Colonic mucosa (tissue), 4 donors: ENCODE measurements at regions not wholly inside any gene's neighbourhood (a gene's known extent, or its start where the extent isn't known, plus 50 kb on each side); places are given as distances from the start of the nearest gene placed in this dataset.

ENCODE experiments used
- DNase-seq: peaks from one replicate; pipeline ENCODE4 v3.0.0-alpha.2; 2020
- H3K27ac ChIP-seq: fragments of 200-600 bp; one replicate; pipeline ENCODE4 v1.8.0; 2021
- H3K27me3 ChIP-seq: fragments of 200-600 bp; one replicate; pipeline ENCODE4 v1.8.0; 2021
- H3K36me3 ChIP-seq: fragments of 200-600 bp; one replicate; pipeline ENCODE4 v1.8.0; 2021
- H3K4me1 ChIP-seq: fragments of 200-600 bp; one replicate; pipeline ENCODE4 v1.8.0; 2021; ENCODE audit warnings: mild to moderate bottlenecking
- H3K4me3 ChIP-seq: fragments of 200-600 bp; one replicate; pipeline ENCODE4 v1.8.0; 2021
- H3K9ac ChIP-seq, 2 donors: one replicate each; pipeline ENCODE4 v1.7.0; 2013; ENCODE audit warnings: control low read depth in 2 of 2, low read depth in 2 of 2, low read length in 2 of 2
- H3K9me3 ChIP-seq: fragments of 200-600 bp; one replicate; pipeline ENCODE4 v1.8.0; 2021
- intact Hi-C: fragments of 100-400 bp; cut with DNase I; formaldehyde crosslinking; loops from one replicate; pipeline ENCODE4 v1.14.1; 2022
- TF ChIP-seq, protein P1 (sequence below): fragments of 200-600 bp; IDR thresholded peaks from one replicate; pipeline ENCODE4 v1.8.0; 2022; ENCODE audit warnings: antibody characterized with exemption, mild to moderate bottlenecking
- donor health status: healthy.
- donor health status: DM: no; HTN: no; CAD: no.
- donor health status: DM: no; HTN: no; CAD: no.

DNA sequence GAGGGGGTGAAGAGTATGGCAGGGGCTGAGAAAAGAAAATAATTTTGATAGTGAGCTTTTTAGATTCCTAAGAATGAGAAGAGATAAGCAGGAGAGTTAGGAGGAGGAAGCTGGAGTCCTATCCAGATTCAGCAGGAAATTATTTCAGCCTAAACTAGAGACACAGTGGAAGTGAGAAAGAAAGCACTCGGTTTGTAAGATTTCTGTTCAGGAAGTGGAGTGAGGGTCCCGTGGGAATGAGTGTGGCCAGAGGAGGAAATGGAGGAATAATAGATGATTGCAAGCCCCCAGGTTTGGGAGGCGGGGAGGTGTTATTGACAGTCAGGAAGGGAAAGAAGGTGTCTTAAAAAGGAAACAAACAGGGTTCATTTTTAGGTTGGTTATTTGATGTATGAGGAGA is 84.8 kb upstream of the NRP1 start:
- H3K4me1 ChIP-seq = no peaks in the 10 kb centered on the region
- intact Hi-C loops = no loop called here
- TF ChIP-seq, protein P1, sequence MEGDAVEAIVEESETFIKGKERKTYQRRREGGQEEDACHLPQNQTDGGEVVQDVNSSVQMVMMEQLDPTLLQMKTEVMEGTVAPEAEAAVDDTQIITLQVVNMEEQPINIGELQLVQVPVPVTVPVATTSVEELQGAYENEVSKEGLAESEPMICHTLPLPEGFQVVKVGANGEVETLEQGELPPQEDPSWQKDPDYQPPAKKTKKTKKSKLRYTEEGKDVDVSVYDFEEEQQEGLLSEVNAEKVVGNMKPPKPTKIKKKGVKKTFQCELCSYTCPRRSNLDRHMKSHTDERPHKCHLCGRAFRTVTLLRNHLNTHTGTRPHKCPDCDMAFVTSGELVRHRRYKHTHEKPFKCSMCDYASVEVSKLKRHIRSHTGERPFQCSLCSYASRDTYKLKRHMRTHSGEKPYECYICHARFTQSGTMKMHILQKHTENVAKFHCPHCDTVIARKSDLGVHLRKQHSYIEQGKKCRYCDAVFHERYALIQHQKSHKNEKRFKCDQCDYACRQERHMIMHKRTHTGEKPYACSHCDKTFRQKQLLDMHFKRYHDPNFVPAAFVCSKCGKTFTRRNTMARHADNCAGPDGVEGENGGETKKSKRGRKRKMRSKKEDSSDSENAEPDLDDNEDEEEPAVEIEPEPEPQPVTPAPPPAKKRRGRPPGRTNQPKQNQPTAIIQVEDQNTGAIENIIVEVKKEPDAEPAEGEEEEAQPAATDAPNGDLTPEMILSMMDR = no peak
- H3K36me3 ChIP-seq = no peaks in the 10 kb centered on the region
- no peak overlapping the region for H3K9ac ChIP-seq
- no peak overlapping the region for H3K27ac ChIP-seq
- H3K27me3 ChIP-seq = no peaks in the 10 kb centered on the region
- H3K9me3 ChIP-seq = no peaks in the 10 kb centered on the region
- no peak overlapping the region for H3K4me3 ChIP-seq
- no peak for DNase-seq

DNA sequence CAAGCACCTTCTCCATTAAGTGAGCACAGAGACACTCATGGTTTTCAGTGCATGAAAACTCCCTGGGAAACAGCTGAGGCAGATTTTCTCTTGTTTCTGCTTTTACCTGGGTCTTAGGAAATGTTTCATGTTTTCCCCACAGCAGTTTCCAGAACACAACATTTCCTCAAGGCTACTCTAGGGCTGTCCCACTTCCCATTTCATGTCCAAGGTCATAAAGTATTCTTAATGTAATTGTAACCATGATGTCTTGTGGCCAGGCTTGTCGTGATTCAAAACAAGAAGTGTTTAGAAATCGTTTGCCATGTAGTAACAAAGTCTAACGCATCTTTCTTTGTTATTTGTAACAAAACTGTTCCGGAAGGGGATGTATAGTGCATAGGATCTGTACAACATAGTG is 83.8 kb upstream of the NRP1 start:
- Histone ChIP-seq H3K9me3 (no peaks in the 10 kb centered on the region), H3K27ac (no peak overlapping the region), H3K27me3 (no peaks in the 10 kb centered on the region), H3K9ac (no peak overlapping the region), H3K4me1 (no peaks in the 10 kb centered on the region), H3K4me3 (no peak overlapping the region), H3K36me3 (no peaks in the 10 kb centered on the region)
- TF ChIP-seq, protein P1 = no peak
- intact Hi-C loops = no loop called here
- DNase-seq = no peak

DNA sequence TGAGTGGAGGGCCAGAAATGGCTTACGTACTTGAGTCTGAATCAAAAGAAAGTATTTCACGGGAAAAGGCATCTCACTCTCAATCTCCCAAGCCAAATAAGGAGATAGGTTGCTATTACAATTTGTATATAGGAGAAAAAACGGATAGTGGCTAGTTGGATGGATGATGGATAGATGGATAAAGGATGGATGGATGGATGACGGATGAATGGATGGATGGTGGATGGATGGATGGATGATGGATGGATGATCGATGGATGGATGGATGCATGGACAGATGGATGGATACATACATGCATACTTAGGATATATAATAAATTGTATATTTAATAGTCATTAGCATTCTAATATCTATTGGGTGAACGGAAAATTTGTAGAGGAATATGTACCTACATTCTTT is 82.2 kb upstream of the NRP1 start:
- Histone ChIP-seq H3K27me3 (no peaks in the 10 kb centered on the region), H3K4me3 (no peak overlapping the region), H3K4me1 (no peaks in the 10 kb centered on the region), H3K9me3 (no peaks in the 10 kb centered on the region), H3K36me3 (no peaks in the 10 kb centered on the region), H3K9ac (no peak overlapping the region), H3K27ac (no peak overlapping the region)
- DNase-seq = no peak
- intact Hi-C loops = no loop called here
- TF ChIP-seq, protein P1 = no peak

DNA sequence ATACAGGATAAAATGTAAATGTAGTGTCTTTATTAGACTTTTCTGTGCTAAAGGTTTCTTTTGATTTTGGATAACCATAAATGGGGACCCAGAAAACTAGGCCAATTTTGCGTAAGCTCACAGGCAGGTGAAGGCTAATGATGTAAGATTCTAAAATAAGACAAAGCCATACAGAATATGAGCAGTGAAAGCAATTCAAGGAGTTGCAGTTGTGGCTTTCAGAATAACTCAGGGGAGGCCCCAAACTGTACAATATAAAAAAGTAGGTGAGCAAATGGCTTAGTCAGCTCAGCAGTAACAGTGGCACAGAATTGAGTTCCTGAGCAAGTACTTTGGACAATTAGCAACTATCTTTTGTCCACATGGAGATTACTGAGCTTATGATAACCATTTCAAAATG is 81.7 kb upstream of the NRP1 start:
- Histone ChIP-seq H3K9me3 (no peaks in the 10 kb centered on the region), H3K27me3 (no peaks in the 10 kb centered on the region), H3K4me3 (no peak overlapping the region), H3K4me1 (no peaks in the 10 kb centered on the region), H3K9ac (no peak overlapping the region), H3K27ac (no peak overlapping the region), H3K36me3 (no peaks in the 10 kb centered on the region)
- intact Hi-C loops = no loop called here
- DNase-seq = no peak
- TF ChIP-seq, protein P1 = no peak

DNA sequence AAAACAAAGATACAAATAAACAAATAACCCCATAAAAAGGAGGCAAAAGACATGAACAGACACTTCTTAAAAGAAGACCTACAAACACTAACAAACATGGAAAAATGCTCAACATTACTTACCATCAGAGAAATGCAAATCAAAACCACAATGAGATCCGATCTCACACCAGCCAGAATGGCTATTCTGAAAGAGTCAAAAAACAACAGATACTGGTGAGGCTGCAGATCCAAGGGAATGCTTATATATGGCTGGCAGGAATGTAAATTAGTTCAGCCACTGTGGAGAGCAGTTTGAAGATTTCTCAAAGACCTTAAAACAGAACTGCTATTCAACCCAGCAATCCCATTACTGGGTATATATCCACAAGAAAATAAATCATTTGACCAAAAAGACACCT is 80.4 kb upstream of the NRP1 start:
- H3K36me3 ChIP-seq = no peaks in the 10 kb centered on the region
- H3K9ac ChIP-seq = no peak overlapping the region
- intact Hi-C loops = no loop called here
- H3K27me3 ChIP-seq = no peaks in the 10 kb centered on the region
- TF ChIP-seq, protein P1 = no peak
- H3K4me3 ChIP-seq = no peak overlapping the region
- no peak overlapping the region for H3K27ac ChIP-seq
- H3K9me3 ChIP-seq = no peaks in the 10 kb centered on the region
- DNase-seq = no peak
- no peaks in the 10 kb centered on the region for H3K4me1 ChIP-seq
